MM.1S (cell line): ENCODE measurements at regions not wholly inside any gene's neighbourhood (a gene's known extent, or its start where the extent isn't known, plus 50 kb on each side); places are given as distances from the start of the nearest gene placed in this dataset.

Source experiments
- DNase-seq: peaks from one replicate; pipeline ENCODE4 v3.0.0-alpha.2; 2015
- H2AFZ ChIP-seq: fragments of 300-600 bp; sonication (generic); 2 replicates; pipeline ENCODE4 v1.6.0; 2016; ENCODE audit warnings: antibody characterized with exemption, low read length
- H3F3A ChIP-seq: fragments of 300-600 bp; sonication (generic); 2 replicates; pipeline ENCODE4 v1.6.1; 2016; ENCODE audit warnings: mild to moderate bottlenecking, antibody characterized with exemption, low read length, moderate library complexity, mixed read lengths; ENCODE audit not compliant: insufficient read depth
- H3K27ac ChIP-seq: fragments of 300-600 bp; sonication (generic); 2 replicates; pipeline ENCODE4 v1.5.1; 2016; ENCODE audit warnings: mild to moderate bottlenecking, low read length
- H3K27me3 ChIP-seq: fragments of 300-600 bp; sonication (generic); replicated peaks from 2 replicates; pipeline ENCODE4 v1.6.0; 2016; ENCODE audit warnings: low read length; ENCODE audit not compliant: insufficient read depth
- H3K36me3 ChIP-seq: fragments of 300-600 bp; sonication (generic); replicated peaks from 2 replicates; pipeline ENCODE4 v1.6.1; 2016; ENCODE audit warnings: mild to moderate bottlenecking, low read length, mixed read lengths; ENCODE audit not compliant: insufficient read depth
- H3K4me1 ChIP-seq: fragments of 300-600 bp; sonication (generic); 2 replicates; pipeline ENCODE4 v1.6.1; 2016; ENCODE audit warnings: low read length, mixed read lengths
- H3K4me2 ChIP-seq: fragments of 300-600 bp; sonication (generic); 2 replicates; pipeline ENCODE4 v1.6.0; 2016; ENCODE audit warnings: low read depth, low read length
- H3K4me3 ChIP-seq: fragments of 300-600 bp; sonication (generic); 2 replicates; pipeline ENCODE4 v1.5.1; 2016; ENCODE audit warnings: low read length, mixed read lengths
- H3K79me2 ChIP-seq: fragments of 300-600 bp; sonication (generic); 2 replicates; pipeline ENCODE4 v1.6.1; 2016; ENCODE audit warnings: mixed run types, low read length, mixed read lengths
- H3K9ac ChIP-seq: fragments of 300-600 bp; sonication (generic); 2 replicates; pipeline ENCODE4 v1.6.1; 2016; ENCODE audit warnings: low read length, mixed read lengths
- H3K9me2 ChIP-seq: fragments of 300-600 bp; sonication (generic); replicated peaks from 2 replicates; pipeline ENCODE4 v1.6.1; 2016; ENCODE audit warnings: mild to moderate bottlenecking, low read length, mixed read lengths; ENCODE audit not compliant: insufficient read depth
- H3K9me3 ChIP-seq: fragments of 300-600 bp; sonication (generic); replicated peaks from 2 replicates; pipeline ENCODE4 v1.6.1; 2016; ENCODE audit warnings: mild to moderate bottlenecking, low read length, mixed read lengths; ENCODE audit not compliant: insufficient read depth
- H4K20me1 ChIP-seq: fragments of 300-600 bp; sonication (generic); 2 replicates; pipeline ENCODE4 v1.6.1; 2016; ENCODE audit warnings: mild to moderate bottlenecking, low read length, moderate library complexity, mixed read lengths; ENCODE audit not compliant: insufficient read depth
- CTCF ChIP-seq: fragments of 300-600 bp; sonication (generic); IDR thresholded peaks from 2 replicates; pipeline ENCODE4 v1.5.1; 2016; ENCODE audit warnings: antibody characterized with exemption, low read length, mixed read lengths
- EZH2 ChIP-seq: fragments of 300-600 bp; sonication (generic); optimal IDR thresholded peaks from 2 replicates; pipeline ENCODE3; 2017; ENCODE audit warnings: low read depth, mild to moderate bottlenecking, antibody characterized with exemption, low read length, mixed read lengths
- EZH2phosphoT487 ChIP-seq: fragments of 300-600 bp; sonication (generic); IDR thresholded peaks from 2 replicates; pipeline ENCODE4 v1.6.1; 2018; ENCODE audit warnings: antibody characterized with exemption, low read length

- Histone ChIP-seq H3K9ac (no peak overlapping the region), H2AFZ (no peak overlapping the region), H3K27me3 (no peaks in the 10 kb centered on the region), H3K4me2 (no peak overlapping the region), H3K4me1 (no peaks in the 10 kb centered on the region), H3K9me2 (no peaks in the 10 kb centered on the region), H4K20me1 (no peaks in the 10 kb centered on the region), H3K9me3 (no peaks in the 10 kb centered on the region), H3K27ac (no peak overlapping the region), H3F3A (no peaks in the 10 kb centered on the region), H3K79me2 (no peaks in the 10 kb centered on the region), H3K36me3 (no peaks in the 10 kb centered on the region), H3K4me3 (no peak overlapping the region)
- TF ChIP-seq EZH2phosphoT487, result no peak
- TF ChIP-seq EZH2, result no peak
- TF ChIP-seq CTCF, result no peak
- no peak for DNase-seq
Observed at GRCh38 chr20:17838921-17839320, 129.7 kb downstream of the SNX5 start.

GRCh38 chr20:17837179-17837578 lies 131.4 kb downstream of the SNX5 start:
- H3K4me2 ChIP-seq, result no peak overlapping the region
- H3K79me2 ChIP-seq, result no peaks in the 10 kb centered on the region
- TF ChIP-seq EZH2, result no peak
- TF ChIP-seq CTCF, result no peak
- no peak for TF ChIP-seq EZH2phosphoT487
- no peaks in the 10 kb centered on the region for H3K9me3 ChIP-seq
- no peak overlapping the region for H3K27ac ChIP-seq
- no peak overlapping the region for H3K9ac ChIP-seq
- H3K9me2 ChIP-seq, result no peaks in the 10 kb centered on the region
- no peaks in the 10 kb centered on the region for H3F3A ChIP-seq
- H3K27me3 ChIP-seq, result no peaks in the 10 kb centered on the region
- H3K36me3 ChIP-seq, result no peaks in the 10 kb centered on the region
- no peak for DNase-seq
- no peaks in the 10 kb centered on the region for H4K20me1 ChIP-seq
- H2AFZ ChIP-seq, result no peak overlapping the region
- no peaks in the 10 kb centered on the region for H3K4me1 ChIP-seq
- H3K4me3 ChIP-seq, result no peak overlapping the region

GRCh38 chr20:17836303-17836861 lies 132.2 kb downstream of the SNX5 start:
- Histone ChIP-seq H4K20me1 (no peaks in the 10 kb centered on the region), H3K79me2 (no peaks in the 10 kb centered on the region), H3K9me2 (no peaks in the 10 kb centered on the region), H3K4me1 (no peaks in the 10 kb centered on the region), H3K36me3 (no peaks in the 10 kb centered on the region), H3K4me2 (no peak overlapping the region), H2AFZ (no peak overlapping the region), H3K4me3 (no peak overlapping the region), H3F3A (no peaks in the 10 kb centered on the region), H3K9ac (no peak overlapping the region), H3K27ac (no peak overlapping the region), H3K27me3 (no peaks in the 10 kb centered on the region), H3K9me3 (no peaks in the 10 kb centered on the region)
- TF ChIP-seq EZH2 (no peak), CTCF (no peak), EZH2phosphoT487 (no peak)
- no peak for DNase-seq
